ENCODE measurements at regions not wholly inside any gene's neighbourhood (a gene's known extent, or its start where the extent isn't known, plus 50 kb on each side); places are given as distances from the start of the nearest gene placed in this dataset.

DNA sequence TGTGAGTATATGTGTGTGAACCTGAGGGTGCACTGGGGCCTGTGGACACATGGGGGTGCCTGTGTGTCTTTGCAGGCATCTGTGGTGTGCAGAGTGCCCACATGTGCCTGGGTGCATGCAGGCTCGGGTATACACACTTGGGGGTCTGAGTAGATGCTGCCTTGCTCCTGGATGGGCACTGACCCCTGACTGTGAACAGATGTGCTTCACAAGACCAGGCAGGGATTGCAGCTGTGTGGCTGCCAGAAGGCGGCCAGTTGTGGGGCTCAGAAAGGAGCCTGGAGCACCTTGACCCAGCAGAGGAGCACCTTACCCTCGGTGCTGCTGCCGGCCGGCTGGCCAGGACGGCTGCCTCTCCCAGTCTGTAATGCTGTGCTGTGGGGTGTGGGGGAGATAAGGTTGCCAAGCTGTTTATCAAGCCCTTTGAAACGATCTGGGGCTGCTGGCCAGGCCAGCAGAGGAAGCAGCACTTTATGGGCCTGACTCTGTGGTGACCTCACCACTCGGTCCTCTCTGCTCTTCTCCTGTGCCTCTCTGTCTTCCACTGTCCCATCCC, 55.5 kb upstream of the MRPS22 start (continued):
- peak; percentile 86 for TF ChIP-seq ATF3 (IDR thresholded peaks at IDR 0.05)
- TF ChIP-seq ATF3 (CRISPR knock-in tag; conservative IDR thresholded peaks at IDR 0.05), result no peak; the same call in 1 of the 2 replicates
- peak in 1 of 2 experiments; percentile 30; a peak in 1 of 4 replicates for TF ChIP-seq FOXK2 (conservative IDR thresholded peaks at IDR 0.05 in 1 of 2, IDR thresholded peaks at IDR 0.05 in 1 of 2; ENCODE audit: low read depth in 2 of 2)
- TF ChIP-seq SMAD2 (IDR thresholded peaks at IDR 0.05; ENCODE audit: low read depth, low read length), result no peak
- TF ChIP-seq ZBED1 (IDR thresholded peaks at IDR 0.05), result no peak
- TF ChIP-seq, protein P1, sequence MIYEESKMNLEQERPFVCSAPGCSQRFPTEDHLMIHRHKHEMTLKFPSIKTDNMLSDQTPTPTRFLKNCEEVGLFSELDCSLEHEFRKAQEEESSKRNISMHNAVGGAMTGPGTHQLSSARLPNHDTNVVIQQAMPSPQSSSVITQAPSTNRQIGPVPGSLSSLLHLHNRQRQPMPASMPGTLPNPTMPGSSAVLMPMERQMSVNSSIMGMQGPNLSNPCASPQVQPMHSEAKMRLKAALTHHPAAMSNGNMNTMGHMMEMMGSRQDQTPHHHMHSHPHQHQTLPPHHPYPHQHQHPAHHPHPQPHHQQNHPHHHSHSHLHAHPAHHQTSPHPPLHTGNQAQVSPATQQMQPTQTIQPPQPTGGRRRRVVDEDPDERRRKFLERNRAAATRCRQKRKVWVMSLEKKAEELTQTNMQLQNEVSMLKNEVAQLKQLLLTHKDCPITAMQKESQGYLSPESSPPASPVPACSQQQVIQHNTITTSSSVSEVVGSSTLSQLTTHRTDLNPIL (CRISPR knock-in tag; IDR thresholded peaks at IDR 0.05), result no peak
- TF ChIP-seq PBX2 (CRISPR knock-in tag; IDR thresholded peaks at IDR 0.05; ENCODE audit: low read depth), result no peak
- TF ChIP-seq PBX2 (tag; conservative IDR thresholded peaks at IDR 0.05; ENCODE audit: low read depth), result no peak
- TF ChIP-seq ATF6 (CRISPR knock-in tag; IDR thresholded peaks at IDR 0.05), result no peak
- TF ChIP-seq, protein P2, sequence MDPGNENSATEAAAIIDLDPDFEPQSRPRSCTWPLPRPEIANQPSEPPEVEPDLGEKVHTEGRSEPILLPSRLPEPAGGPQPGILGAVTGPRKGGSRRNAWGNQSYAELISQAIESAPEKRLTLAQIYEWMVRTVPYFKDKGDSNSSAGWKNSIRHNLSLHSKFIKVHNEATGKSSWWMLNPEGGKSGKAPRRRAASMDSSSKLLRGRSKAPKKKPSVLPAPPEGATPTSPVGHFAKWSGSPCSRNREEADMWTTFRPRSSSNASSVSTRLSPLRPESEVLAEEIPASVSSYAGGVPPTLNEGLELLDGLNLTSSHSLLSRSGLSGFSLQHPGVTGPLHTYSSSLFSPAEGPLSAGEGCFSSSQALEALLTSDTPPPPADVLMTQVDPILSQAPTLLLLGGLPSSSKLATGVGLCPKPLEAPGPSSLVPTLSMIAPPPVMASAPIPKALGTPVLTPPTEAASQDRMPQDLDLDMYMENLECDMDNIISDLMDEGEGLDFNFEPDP (CRISPR knock-in tag; IDR thresholded peaks at IDR 0.05), result no peak
- TF ChIP-seq HEY1 (CRISPR knock-in tag; IDR thresholded peaks at IDR 0.05; ENCODE audit: borderline replicate concordance), result no peak
- TF ChIP-seq, protein P3, sequence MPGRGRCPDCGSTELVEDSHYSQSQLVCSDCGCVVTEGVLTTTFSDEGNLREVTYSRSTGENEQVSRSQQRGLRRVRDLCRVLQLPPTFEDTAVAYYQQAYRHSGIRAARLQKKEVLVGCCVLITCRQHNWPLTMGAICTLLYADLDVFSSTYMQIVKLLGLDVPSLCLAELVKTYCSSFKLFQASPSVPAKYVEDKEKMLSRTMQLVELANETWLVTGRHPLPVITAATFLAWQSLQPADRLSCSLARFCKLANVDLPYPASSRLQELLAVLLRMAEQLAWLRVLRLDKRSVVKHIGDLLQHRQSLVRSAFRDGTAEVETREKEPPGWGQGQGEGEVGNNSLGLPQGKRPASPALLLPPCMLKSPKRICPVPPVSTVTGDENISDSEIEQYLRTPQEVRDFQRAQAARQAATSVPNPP (IDR thresholded peaks at IDR 0.05; ENCODE audit: borderline replicate concordance, insufficient read depth, insufficient read length), result no peak
- no peak for TF ChIP-seq PHTF2 (CRISPR knock-in tag; IDR thresholded peaks at IDR 0.05)
